Spinal cord (tissue), 9 donors: ENCODE measurements at regions not wholly inside any gene's neighbourhood (a gene's known extent, or its start where the extent isn't known, plus 50 kb on each side); places are given as distances from the start of the nearest gene placed in this dataset.
A peak's percentile ranks its signal among the peaks of the same experiment; 100 is the strongest.
"Not testable (repeated sequence)": the region's sequence is repeated elsewhere in the genome, so short reads cannot be mapped to it uniquely, and the experiment has no call there.

Experiments
- DNase-seq, 6 donors: peaks; one replicate each; pipeline versions ENCODE4 v3.0.0 to v3.0.0-alpha.2; 2013 to 2015; ENCODE audit warnings: low spot score in 6 of 6, low read depth in 4 of 6
- H3K27ac ChIP-seq: one replicate; pipeline ENCODE4 v1.5.1; 2013; ENCODE audit warnings: low read depth, low read length, control low read depth
- H3K27me3 ChIP-seq: one replicate; pipeline ENCODE4 v1.6.1; 2013; ENCODE audit warnings: low read length; ENCODE audit not compliant: control insufficient read depth, insufficient read depth
- H3K36me3 ChIP-seq: one replicate; pipeline ENCODE4 v1.6.1; 2013; ENCODE audit warnings: low read length; ENCODE audit not compliant: control insufficient read depth, insufficient read depth
- H3K4me1 ChIP-seq: one replicate; pipeline ENCODE4 v1.6.1; 2013; ENCODE audit warnings: low read length; ENCODE audit not compliant: control insufficient read depth, insufficient read depth
- H3K4me3 ChIP-seq: one replicate; pipeline ENCODE4 v1.5.1; 2013; ENCODE audit warnings: low read depth, low read length, control low read depth
- H3K9me3 ChIP-seq: one replicate; pipeline ENCODE4 v1.6.1; 2013; ENCODE audit warnings: low read length; ENCODE audit not compliant: control insufficient read depth, insufficient read depth
- WGBS: methylation state at CpG from one replicate; pipeline ENCODE4 v1.1.5; 2013; ENCODE audit warnings: missing lambda C conversion rate; ENCODE audit not compliant: insufficient coverage; 5-methylcytosine and 5-hydroxymethylcytosine counted together
- donor health status: healthy.

DNA sequence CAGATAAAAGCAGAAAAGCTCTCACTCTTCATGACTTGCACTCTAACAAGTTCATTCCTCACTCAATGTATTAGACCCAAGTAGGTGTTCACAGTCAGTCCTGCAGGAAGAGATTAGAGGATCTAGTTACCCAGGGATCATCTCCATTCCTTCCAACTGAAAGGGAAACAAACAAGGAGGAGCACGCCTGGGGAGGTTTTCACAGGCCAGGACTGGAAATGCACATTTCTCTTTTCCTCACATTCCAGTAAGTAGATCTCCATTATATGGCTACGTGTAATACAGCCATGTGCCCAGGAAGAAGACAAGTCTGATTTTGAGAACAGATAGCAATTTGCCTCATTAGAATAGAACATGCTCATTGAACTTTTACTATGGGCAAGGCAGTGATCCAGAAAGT lies 1132.2 kb upstream of the FAM98A start:
- Histone ChIP-seq H3K9me3 (no peaks in the 10 kb centered on the region), H3K27me3 (no peaks in the 10 kb centered on the region), H3K4me3 (no peak overlapping the region), H3K4me1 (no peaks in the 10 kb centered on the region), H3K27ac (no peak overlapping the region), H3K36me3 (no peaks in the 10 kb centered on the region)
- 60% methylated on average over 1 of the region's 2 CpGs for WGBS
- DNase-seq, result peak in 1 of 6 donors; percentile 2

DNA sequence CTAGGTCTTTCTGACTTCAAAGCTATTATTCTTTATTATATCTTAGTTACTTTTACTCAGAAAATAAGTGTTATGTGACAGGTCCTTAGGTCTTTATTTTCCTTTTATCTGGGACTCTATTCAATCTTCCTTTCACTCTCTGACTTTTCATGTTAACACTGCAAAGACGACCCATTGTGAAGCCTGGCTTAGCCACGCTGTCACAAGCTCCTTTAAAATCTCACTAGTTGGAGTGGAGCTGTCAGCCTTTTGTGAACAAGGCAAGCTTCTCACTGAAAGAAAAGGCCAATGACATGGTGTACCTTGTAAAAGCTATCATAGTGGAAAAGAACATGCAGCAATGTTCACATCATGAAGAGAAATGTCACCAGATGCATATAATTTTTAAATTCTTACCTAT lies 1130.7 kb upstream of the FAM98A start:
- no peak overlapping the region for H3K27ac ChIP-seq
- H3K4me3 ChIP-seq, result no peak overlapping the region
- peak in 2 of 6 donors; percentile 28 to 50 for DNase-seq
- H3K4me1 ChIP-seq, result no peaks in the 10 kb centered on the region
- H3K27me3 ChIP-seq, result no peaks in the 10 kb centered on the region
- no peaks in the 10 kb centered on the region for H3K9me3 ChIP-seq
- WGBS, result no CpG with 5 or more reads among the region's 2 CpGs
- H3K36me3 ChIP-seq, result no peaks in the 10 kb centered on the region

DNA sequence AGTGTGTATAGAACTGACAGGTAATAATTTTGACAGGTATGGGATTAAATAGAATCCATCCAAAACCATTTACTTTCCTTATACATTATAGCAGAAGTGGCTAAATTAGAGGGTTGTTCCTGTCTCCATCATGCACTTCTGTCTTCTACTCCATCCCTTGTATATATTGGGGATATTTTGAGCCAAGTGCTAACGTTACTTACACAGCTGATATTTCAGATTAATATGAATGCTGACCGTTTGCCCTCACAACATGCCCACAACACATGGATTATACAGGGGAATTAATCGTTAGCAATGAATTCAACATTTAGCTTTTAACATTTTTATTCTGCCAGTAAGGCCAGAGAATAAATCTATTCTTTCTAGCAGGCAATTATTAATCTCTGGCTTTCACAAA lies 1125.0 kb upstream of the FAM98A start:
- H3K9me3 ChIP-seq, result no peaks in the 10 kb centered on the region
- no peaks in the 10 kb centered on the region for H3K4me1 ChIP-seq
- no peaks in the 10 kb centered on the region for H3K36me3 ChIP-seq
- no peak overlapping the region for H3K27ac ChIP-seq
- no CpG with 5 or more reads among the region's 3 CpGs for WGBS
- no peak for DNase-seq
- no peaks in the 10 kb centered on the region for H3K27me3 ChIP-seq
- no peak overlapping the region for H3K4me3 ChIP-seq

DNA sequence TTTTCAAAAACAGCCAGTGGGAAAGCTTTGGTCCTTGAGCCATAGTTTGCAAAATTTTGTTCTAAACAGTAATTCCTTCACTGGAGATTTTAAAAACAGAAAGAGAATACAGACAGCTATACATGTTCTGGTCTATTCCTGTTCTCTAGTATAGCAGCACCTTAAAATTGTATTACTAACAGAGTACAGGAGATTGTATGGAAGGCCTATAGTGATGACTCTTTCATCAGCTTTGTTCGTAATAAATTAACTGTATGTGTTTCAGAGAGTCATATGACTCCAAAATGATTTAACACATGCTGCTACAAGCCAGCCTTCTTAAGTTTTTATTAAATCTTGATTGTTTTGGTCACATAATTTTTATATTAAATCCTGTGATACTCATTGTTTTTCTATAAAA lies 1124.6 kb upstream of the FAM98A start:
- WGBS, result no CpG with 5 or more reads among the region's 1 CpG
- no peak for DNase-seq
- Histone ChIP-seq H3K36me3 (no peaks in the 10 kb centered on the region), H3K9me3 (no peaks in the 10 kb centered on the region), H3K27ac (no peak overlapping the region), H3K27me3 (no peaks in the 10 kb centered on the region), H3K4me1 (no peaks in the 10 kb centered on the region), H3K4me3 (no peak overlapping the region)

DNA sequence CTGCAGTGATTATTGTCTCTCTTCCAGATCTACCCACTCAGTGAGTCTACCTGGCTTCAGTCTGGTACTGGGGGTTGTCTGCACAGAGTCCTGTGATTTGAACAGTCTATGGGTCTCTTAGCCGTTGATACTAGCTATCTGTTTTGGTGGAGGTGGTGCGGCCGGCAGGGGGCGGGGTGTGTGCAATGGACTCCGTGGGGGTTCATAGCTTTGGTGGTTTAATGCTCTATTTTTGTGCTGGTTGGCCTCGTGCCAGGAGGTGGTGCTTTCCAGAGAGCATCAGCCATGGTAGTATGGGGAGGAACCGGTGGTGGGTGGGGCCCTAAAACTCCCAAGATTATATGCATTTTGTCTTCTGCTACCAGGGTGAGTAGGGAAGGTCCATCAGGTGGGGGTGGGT lies 1120.1 kb upstream of the FAM98A start:
- no peaks in the 10 kb centered on the region for H3K9me3 ChIP-seq
- H3K27ac ChIP-seq, result no peak overlapping the region
- H3K4me1 ChIP-seq, result no peaks in the 10 kb centered on the region
- WGBS, result 97% methylated on average over 6 of the region's 7 CpGs
- H3K27me3 ChIP-seq, result no peaks in the 10 kb centered on the region
- no peaks in the 10 kb centered on the region for H3K36me3 ChIP-seq
- no peak overlapping the region for H3K4me3 ChIP-seq
- DNase-seq, result no peak

DNA sequence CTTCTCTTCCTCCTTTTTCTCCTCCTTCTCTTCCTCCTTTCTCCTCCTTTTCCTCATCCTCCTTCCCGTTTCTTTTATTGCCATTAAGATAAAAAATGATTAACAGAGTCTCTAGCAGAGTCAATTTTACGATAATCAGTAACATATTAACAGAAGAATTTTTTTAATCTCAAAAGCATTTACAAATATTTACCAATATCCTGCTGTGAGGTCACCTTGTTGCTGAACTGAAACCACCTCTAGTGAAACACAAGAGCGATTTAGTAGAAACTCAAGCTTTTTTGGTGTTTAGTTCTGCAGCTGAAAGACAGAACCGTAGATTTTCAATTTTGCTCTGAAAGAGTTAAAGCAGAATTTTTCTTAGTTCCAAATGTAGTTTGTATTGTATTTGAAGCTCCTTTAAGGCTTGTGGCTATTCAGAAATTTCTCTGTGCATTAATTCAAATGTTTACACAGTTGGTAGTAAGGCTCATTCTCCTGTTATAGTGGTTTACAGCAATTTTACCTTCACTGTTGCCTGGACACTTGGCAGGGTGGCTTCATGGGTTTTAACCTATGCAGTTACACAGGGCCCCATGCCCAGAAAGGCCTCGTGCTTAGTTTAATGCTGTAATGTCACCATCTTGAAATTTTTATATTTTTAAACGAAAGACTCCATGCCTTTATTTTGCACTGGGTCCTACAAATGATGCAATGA lies 1106.6 kb upstream of the FAM98A start:
- H3K27ac ChIP-seq, result no peak overlapping the region
- H3K36me3 ChIP-seq, result no peaks in the 10 kb centered on the region
- DNase-seq, result no peak
- H3K27me3 ChIP-seq, result no peaks in the 10 kb centered on the region
- no peaks in the 10 kb centered on the region for H3K9me3 ChIP-seq
- WGBS, result no CpG with 5 or more reads among the region's 6 CpGs
- no peaks in the 10 kb centered on the region for H3K4me1 ChIP-seq
- H3K4me3 ChIP-seq, result no peak overlapping the region

DNA sequence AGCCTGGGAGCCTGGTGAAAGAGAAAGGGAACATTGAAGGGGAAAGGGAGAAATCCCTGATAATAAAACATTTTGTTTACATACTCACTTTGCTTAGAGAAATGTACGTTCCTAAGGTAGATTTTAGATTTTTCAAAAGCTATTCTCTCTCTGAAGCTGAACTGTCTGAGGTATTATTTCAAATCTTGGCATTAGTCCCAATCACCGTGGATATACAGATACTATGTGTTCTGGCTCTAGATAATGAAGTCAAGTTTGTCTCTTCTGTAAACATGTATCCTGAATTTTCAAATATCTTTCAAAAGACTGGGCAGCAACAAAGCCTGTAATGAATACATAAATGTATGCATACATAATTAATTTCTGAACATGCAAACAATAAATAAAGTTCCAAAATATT lies 1104.2 kb upstream of the FAM98A start:
- no peaks in the 10 kb centered on the region for H3K36me3 ChIP-seq
- no peak overlapping the region for H3K27ac ChIP-seq
- H3K4me1 ChIP-seq, result no peaks in the 10 kb centered on the region
- H3K4me3 ChIP-seq, result no peak overlapping the region
- H3K9me3 ChIP-seq, result no peaks in the 10 kb centered on the region
- no peaks in the 10 kb centered on the region for H3K27me3 ChIP-seq
- no CpG with 5 or more reads among the region's 2 CpGs for WGBS
- DNase-seq, result peak in 1 of 6 donors; percentile 32

DNA sequence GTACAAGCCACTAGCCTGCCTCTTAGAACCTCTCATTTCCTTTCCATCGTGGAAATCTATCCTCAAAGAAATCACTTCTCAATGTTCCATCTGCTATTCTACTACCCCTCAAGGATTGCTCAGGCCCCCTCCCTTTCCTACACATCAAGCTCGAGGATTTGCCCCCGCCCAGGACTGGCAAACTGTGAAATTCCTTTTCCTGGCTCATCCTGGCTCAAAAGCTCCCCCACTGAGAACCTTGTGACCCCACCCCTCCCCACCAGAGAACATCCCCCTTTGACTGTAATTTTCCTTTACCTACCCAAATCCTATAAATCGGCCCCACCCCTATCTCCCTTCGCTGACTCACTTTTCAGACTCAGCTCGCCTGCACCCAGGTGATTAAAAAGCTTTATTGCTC lies 1103.3 kb upstream of the FAM98A start:
- not testable (repeated sequence) for H3K36me3 ChIP-seq, H3K27me3 ChIP-seq, H3K9me3 ChIP-seq, H3K27ac ChIP-seq, H3K4me3 ChIP-seq, H3K4me1 ChIP-seq, DNase-seq
- WGBS, result 55% methylated on average over 5 of the region's 6 CpGs

DNA sequence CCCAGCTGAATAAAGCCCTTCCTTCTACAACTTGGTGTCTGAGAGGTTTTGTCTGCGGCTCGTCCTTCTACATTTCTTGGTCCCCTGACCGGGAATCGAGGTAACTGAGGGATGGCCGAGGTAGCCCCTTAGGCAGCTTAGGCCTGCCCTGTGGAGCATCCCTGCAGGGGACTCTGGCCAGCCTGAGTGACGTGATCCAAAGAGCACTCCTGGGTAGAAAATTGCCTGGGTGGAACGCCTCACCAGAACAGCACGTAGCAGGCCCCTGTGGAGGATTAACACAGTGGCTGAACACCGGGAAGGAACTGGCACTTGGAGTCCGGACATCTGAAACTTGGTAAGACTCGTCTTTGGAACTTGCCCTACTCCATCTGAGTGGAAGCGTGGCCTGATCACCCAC lies 1078.5 kb upstream of the FAM98A start:
- H3K27ac ChIP-seq, H3K27me3 ChIP-seq, DNase-seq, H3K9me3 ChIP-seq, H3K4me3 ChIP-seq, H3K4me1 ChIP-seq, H3K36me3 ChIP-seq: not testable (repeated sequence)
- WGBS, result 95% methylated on average over 12 of the region's 12 CpGs

DNA sequence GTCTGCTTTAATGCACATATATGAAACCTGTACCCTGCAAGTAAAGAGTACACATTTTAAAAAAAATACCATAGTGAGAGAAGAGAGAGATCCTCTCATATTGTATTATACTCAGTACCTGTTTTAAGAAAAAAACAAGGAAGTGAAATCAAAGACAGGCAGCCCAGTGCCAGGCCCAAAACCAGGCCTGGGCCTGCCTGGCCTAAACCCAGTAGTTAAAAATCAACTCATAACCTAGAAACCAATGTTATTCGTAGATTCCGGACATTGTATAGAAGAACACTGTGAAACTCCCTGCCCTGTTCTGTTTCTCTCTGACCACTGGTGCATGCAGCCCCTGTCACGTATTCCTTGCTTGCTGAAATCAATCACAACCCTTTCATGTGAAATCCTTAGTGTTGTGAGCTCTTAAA lies 1078.0 kb upstream of the FAM98A start:
- H3K4me1 ChIP-seq, H3K36me3 ChIP-seq, H3K27me3 ChIP-seq, DNase-seq, H3K9me3 ChIP-seq, H3K4me3 ChIP-seq, H3K27ac ChIP-seq: not testable (repeated sequence)
- whole genome bisulfite sequencing, result 83% methylated on average over 2 of the region's 3 CpGs
